ENCODE measurements at regions not wholly inside any gene's neighbourhood (a gene's known extent, or its start where the extent isn't known, plus 50 kb on each side); places are given as distances from the start of the nearest gene placed in this dataset.

GRCh38 chr2:6183226-6183625 lies 491.0 kb downstream of the SOX11 start:
- TF ChIP-seq, protein P1, sequence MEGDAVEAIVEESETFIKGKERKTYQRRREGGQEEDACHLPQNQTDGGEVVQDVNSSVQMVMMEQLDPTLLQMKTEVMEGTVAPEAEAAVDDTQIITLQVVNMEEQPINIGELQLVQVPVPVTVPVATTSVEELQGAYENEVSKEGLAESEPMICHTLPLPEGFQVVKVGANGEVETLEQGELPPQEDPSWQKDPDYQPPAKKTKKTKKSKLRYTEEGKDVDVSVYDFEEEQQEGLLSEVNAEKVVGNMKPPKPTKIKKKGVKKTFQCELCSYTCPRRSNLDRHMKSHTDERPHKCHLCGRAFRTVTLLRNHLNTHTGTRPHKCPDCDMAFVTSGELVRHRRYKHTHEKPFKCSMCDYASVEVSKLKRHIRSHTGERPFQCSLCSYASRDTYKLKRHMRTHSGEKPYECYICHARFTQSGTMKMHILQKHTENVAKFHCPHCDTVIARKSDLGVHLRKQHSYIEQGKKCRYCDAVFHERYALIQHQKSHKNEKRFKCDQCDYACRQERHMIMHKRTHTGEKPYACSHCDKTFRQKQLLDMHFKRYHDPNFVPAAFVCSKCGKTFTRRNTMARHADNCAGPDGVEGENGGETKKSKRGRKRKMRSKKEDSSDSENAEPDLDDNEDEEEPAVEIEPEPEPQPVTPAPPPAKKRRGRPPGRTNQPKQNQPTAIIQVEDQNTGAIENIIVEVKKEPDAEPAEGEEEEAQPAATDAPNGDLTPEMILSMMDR (IDR thresholded peaks at IDR 0.05): no peak
- TF ChIP-seq ZFX (IDR thresholded peaks at IDR 0.05; ENCODE audit: borderline replicate concordance): no peak

Data from 22Rv1 (cell line).